Endodermal cell (in vitro differentiated cells): ENCODE measurements at regions not wholly inside any gene's neighbourhood (a gene's known extent, or its start where the extent isn't known, plus 50 kb on each side); places are given as distances from the start of the nearest gene placed in this dataset.

Experiments
- DNase-seq: peaks from one replicate; pipeline ENCODE4 v3.0.0-alpha.2; 2017
- H3K27ac ChIP-seq: 2 replicates; pipeline ENCODE4 v1.5.1; 2013; ENCODE audit warnings: mild to moderate bottlenecking, low read depth, low read length, moderate library complexity
- H3K27me3 ChIP-seq: 2 replicates; pipeline ENCODE4 v1.6.1; 2013; ENCODE audit warnings: mild to moderate bottlenecking, low read length, moderate library complexity; ENCODE audit not compliant: insufficient read depth, control insufficient read depth, poor library complexity, severe bottlenecking
- H3K36me3 ChIP-seq: 2 replicates; pipeline ENCODE4 v1.7.0; 2013; ENCODE audit warnings: mild to moderate bottlenecking, low read length, moderate library complexity; ENCODE audit not compliant: control insufficient read depth, insufficient read depth
- H3K4me1 ChIP-seq: one replicate; pipeline ENCODE4 v1.7.0; 2013; ENCODE audit warnings: low read length; ENCODE audit not compliant: control insufficient read depth, insufficient read depth
- H3K4me3 ChIP-seq: 2 replicates; pipeline ENCODE4 v1.5.1; 2013; ENCODE audit warnings: mild to moderate bottlenecking, low read length, moderate library complexity
- H3K9ac ChIP-seq: 2 replicates; pipeline ENCODE4 v1.6.1; 2013; ENCODE audit warnings: mild to moderate bottlenecking, low read length, moderate library complexity; ENCODE audit not compliant: poor library complexity, severe bottlenecking; ENCODE audit errors: extremely low read depth
- H3K9me3 ChIP-seq: 2 replicates; pipeline ENCODE4 v1.6.1; 2013; ENCODE audit warnings: mild to moderate bottlenecking, low read length, moderate library complexity; ENCODE audit not compliant: control insufficient read depth
- H3K27ac Mint-ChIP-seq: 2 replicates; pipeline ENCODE4 v1.8.0; 2020; ENCODE audit warnings: mixed read lengths
- H3K27me3 Mint-ChIP-seq: 2 replicates; pipeline ENCODE4 v1.8.0; 2021; ENCODE audit warnings: mild to moderate bottlenecking, mixed read lengths; ENCODE audit not compliant: insufficient read depth
- H3K36me3 Mint-ChIP-seq: 2 replicates; pipeline ENCODE4 v1.8.0; 2020; ENCODE audit warnings: low read depth, mixed read lengths
- H3K4me1 Mint-ChIP-seq: 2 replicates; pipeline ENCODE4 v1.8.0; 2020; ENCODE audit warnings: mixed read lengths
- H3K4me3 Mint-ChIP-seq: 2 replicates; pipeline ENCODE4 v1.8.0; 2020; ENCODE audit warnings: mild to moderate bottlenecking, moderate library complexity, mixed read lengths
- H3K9me3 Mint-ChIP-seq: 2 replicates; pipeline ENCODE4 v1.8.0; 2020; ENCODE audit warnings: mild to moderate bottlenecking, mixed read lengths
- CTCF ChIP-seq: fragments of 200-600 bp; sonication (generic); conservative IDR thresholded peaks from 2 replicates; pipeline ENCODE4 v1.5.0; 2021; ENCODE audit warnings: antibody characterized with exemption, mild to moderate bottlenecking
- WGBS, 2 experiments: methylation state at CpG; one replicate each; pipeline versions ENCODE4 v1.1.5 to v1.1.7; 2013; ENCODE audit warnings: missing lambda C conversion rate in 2 of 2, mixed read lengths in 1 of 2; ENCODE audit not compliant: insufficient coverage in 1 of 2, insufficient read length in 1 of 2; 5-methylcytosine and 5-hydroxymethylcytosine counted together

DNA sequence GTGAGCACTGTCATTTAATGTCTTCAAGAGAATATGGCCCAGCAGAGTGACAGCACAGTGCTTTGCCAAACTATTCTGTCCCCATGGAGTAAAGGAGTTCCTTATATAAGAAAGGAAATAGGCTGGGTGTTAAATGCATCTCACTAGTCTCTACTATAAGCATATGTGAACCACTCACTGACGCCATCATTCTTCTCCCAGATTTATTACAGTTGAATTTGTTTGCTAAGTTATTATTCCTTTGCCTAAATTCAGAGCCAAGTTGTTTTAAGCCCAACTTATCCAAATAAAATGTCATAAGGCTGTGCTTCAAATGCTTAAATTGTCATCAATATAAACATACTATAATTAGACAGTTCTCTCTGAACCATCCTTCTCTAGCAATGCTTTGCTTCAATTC, 151.6 kb downstream of the KCNA5 start:
- DNase-seq, result no peak
- Mint-ChIP-seq H3K27me3 (peaks cover 8% of the 10 kb centered on the region), H3K4me1 (no peaks in the 10 kb centered on the region), H3K9me3 (no peaks in the 10 kb centered on the region), H3K36me3 (no peaks in the 10 kb centered on the region), H3K4me3 (no peak overlapping the region), H3K27ac (no peak overlapping the region)
- no peak overlapping the region for H3K27ac ChIP-seq
- H3K36me3 ChIP-seq, result no peaks in the 10 kb centered on the region
- no peaks in the 10 kb centered on the region for H3K4me1 ChIP-seq
- no peak overlapping the region for H3K4me3 ChIP-seq
- H3K9me3 ChIP-seq, result no peaks in the 10 kb centered on the region
- WGBS, 2 experiments, result 71 to 86% methylated on average over 1 of the region's 1 CpG
- no peak overlapping the region for H3K9ac ChIP-seq
- TF ChIP-seq CTCF, result no peak
- no peaks in the 10 kb centered on the region for H3K27me3 ChIP-seq

DNA sequence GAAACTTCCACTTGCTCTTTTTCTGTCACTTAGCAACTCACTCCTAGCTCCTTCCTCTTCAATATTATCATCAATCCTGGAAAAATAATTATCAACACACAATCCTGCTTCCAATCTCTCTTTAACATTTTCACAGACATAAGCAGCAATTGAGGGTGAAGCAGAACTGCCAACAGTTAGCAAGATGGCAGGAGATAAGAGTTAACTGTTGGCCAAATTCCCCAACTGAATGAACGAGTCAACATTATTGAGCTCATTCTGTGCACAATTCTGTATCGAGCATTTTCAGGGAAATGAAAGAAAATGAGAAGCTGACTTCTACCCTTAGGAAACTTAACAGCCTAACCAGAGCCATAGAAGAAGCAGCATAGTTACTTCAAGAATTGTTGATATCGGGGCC, 152.0 kb downstream of the KCNA5 start:
- no peaks in the 10 kb centered on the region for H3K36me3 ChIP-seq
- no peak for DNase-seq
- Mint-ChIP-seq H3K9me3 (no peaks in the 10 kb centered on the region), H3K27ac (no peak overlapping the region), H3K36me3 (no peaks in the 10 kb centered on the region), H3K27me3 (peaks cover 8% of the 10 kb centered on the region), H3K4me3 (no peak overlapping the region), H3K4me1 (peaks cover 2% of the 10 kb centered on the region)
- H3K27ac ChIP-seq, result no peak overlapping the region
- H3K9me3 ChIP-seq, result no peaks in the 10 kb centered on the region
- 88 to 89% methylated on average over 3 of the region's 3 CpGs for WGBS, 2 experiments
- no peak overlapping the region for H3K4me3 ChIP-seq
- TF ChIP-seq CTCF, result no peak
- no peak overlapping the region for H3K9ac ChIP-seq
- H3K27me3 ChIP-seq, result no peaks in the 10 kb centered on the region
- H3K4me1 ChIP-seq, result no peaks in the 10 kb centered on the region

DNA sequence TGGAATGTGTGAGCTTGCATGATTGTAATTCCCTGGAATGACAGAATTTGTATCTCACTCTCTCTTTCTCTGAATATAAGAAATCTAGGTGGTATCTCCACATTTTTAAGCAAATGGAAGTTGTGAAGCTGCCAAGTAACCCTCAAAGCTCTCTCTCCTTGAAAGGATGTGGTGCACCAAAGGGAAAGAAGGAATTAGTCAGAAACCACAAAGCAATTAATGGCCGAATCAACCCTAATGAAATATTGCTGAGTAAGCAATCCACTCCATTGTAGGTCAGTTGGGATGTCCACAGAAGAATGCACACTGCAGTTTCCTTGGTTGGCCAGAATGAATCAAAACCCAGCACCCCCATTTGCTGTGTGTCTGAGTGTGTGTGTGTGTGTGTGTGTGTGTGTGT, 153.5 kb downstream of the KCNA5 start:
- Histone ChIP-seq H3K36me3 (no peaks in the 10 kb centered on the region), H3K4me1 (no peaks in the 10 kb centered on the region), H3K9ac (no peak overlapping the region), H3K9me3 (no peaks in the 10 kb centered on the region), H3K4me3 (no peak overlapping the region), H3K27ac (no peak overlapping the region), H3K27me3 (no peaks in the 10 kb centered on the region)
- Mint-ChIP-seq H3K9me3 (no peaks in the 10 kb centered on the region), H3K27me3 (peaks cover 8% of the 10 kb centered on the region), H3K27ac (no peak overlapping the region), H3K4me3 (no peak overlapping the region), H3K4me1 (peaks cover 12% of the 10 kb centered on the region), H3K36me3 (no peaks in the 10 kb centered on the region)
- TF ChIP-seq CTCF, result no peak
- 100% methylated on average over 1 of the region's 1 CpG for WGBS, 2 experiments
- no peak for DNase-seq
